ENCODE measurements at regions not wholly inside any gene's neighbourhood (a gene's known extent, or its start where the extent isn't known, plus 50 kb on each side); places are given as distances from the start of the nearest gene placed in this dataset.

DNA sequence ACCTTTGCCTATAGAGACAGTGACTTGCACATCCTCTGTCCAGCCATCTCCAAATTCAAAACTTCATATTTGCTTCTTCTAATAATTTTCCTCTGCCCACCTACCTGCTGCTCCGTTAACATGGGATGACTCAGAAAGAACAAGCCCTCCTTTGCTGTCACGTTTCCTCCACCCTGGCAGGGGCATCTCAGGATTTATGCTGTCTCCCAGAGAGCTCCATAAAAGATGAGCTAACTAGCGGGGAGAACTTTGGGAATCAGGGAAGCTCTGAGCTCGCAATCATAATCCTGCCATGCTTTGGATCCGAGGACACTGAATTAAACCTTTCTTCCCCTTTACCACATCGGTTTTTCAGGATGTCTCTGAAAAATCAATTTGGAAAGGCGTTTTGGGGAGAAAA lies 78.4 kb upstream of the FSTL4 start:
- Histone ChIP-seq H4K20me1 (ENCODE audit: control insufficient read depth, insufficient read depth) (no peaks in the 10 kb centered on the region), H3K36me3 (ENCODE audit: control insufficient read depth in 2 of 2, insufficient read depth in 2 of 2, low read length in 1 of 2) (no peaks in the 10 kb centered on the region), H3K9ac (ENCODE audit: control insufficient read depth, insufficient read depth, low read length) (no peak overlapping the region), H3K4me1 (ENCODE audit: control insufficient read depth, insufficient read depth, low read length) (peaks cover 7% of the 10 kb centered on the region), H3K4me2 (ENCODE audit: control insufficient read depth, insufficient read depth) (no peak overlapping the region), H3K27me3 (replicated peaks in 1 of 2; ENCODE audit: control insufficient read depth in 2 of 2, insufficient read depth in 2 of 2, low read length in 1 of 2) (0 out of 4 replicates have a peak, but pooled peaks cover 0 to 3% of the 10 kb centered on the region in 2 experiments), H3K27ac (ENCODE audit: control insufficient read depth, insufficient read depth) (no peak overlapping the region), H2AFZ (ENCODE audit: control insufficient read depth, low read depth, low read length) (no peak overlapping the region), H3K4me3 (no peak overlapping the region), H3K9me3 (replicated peaks; ENCODE audit: control insufficient read depth, insufficient read depth, low read length) (no peaks in the 10 kb centered on the region), H3K79me2 (ENCODE audit: control insufficient read depth, insufficient read depth, low read length) (no peaks in the 10 kb centered on the region)
- ATAC-seq (no peak), FAIRE-seq (no peak), DNase-seq (ENCODE audit: low read depth, low spot score) (no peak)
- POLR2A ChIA-PET, result no interaction called here
- BruUV-seq (replicated peaks), result no TSS peak
- RAD21 ChIA-PET (ENCODE audit: unreplicated experiment), result no interaction called here
- intact Hi-C loops (cut with micrococcal nuclease; ENCODE audit: unreplicated experiment) (no loop called here), in situ Hi-C loops (cut with MboI) (no loop called here)
- CTCF ChIA-PET, result no interaction called here
- WGBS (ENCODE audit: insufficient coverage, insufficient replicate concordance, low lambda C conversion rate, missing lambda C conversion rate), result 17% methylated on average over 7 of the region's 7 CpGs
- SMC1A ChIA-PET (ENCODE audit: uncharacterized antibody, unreplicated experiment), result no interaction called here
- TF ChIP-seq CHD1 (IDR thresholded peaks at IDR 0.05; ENCODE audit: low read depth, low read length), result no peak
- no peak for TF ChIP-seq NR2C2 (IDR thresholded peaks at IDR 0.05; ENCODE audit: borderline replicate concordance, control insufficient read depth, insufficient read length, low read depth)
- TF ChIP-seq, protein P1, sequence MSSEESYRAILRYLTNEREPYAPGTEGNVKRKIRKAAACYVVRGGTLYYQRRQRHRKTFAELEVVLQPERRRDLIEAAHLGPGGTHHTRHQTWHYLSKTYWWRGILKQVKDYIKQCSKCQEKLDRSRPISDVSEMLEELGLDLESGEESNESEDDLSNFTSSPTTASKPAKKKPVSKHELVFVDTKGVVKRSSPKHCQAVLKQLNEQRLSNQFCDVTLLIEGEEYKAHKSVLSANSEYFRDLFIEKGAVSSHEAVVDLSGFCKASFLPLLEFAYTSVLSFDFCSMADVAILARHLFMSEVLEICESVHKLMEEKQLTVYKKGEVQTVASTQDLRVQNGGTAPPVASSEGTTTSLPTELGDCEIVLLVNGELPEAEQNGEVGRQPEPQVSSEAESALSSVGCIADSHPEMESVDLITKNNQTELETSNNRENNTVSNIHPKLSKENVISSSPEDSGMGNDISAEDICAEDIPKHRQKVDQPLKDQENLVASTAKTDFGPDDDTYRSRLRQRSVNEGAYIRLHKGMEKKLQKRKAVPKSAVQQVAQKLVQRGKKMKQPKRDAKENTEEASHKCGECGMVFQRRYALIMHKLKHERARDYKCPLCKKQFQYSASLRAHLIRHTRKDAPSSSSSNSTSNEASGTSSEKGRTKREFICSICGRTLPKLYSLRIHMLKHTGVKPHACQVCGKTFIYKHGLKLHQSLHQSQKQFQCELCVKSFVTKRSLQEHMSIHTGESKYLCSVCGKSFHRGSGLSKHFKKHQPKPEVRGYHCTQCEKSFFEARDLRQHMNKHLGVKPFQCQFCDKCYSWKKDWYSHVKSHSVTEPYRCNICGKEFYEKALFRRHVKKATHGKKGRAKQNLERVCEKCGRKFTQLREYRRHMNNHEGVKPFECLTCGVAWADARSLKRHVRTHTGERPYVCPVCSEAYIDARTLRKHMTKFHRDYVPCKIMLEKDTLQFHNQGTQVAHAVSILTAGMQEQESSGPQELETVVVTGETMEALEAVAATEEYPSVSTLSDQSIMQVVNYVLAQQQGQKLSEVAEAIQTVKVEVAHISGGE (CRISPR knock-in tag; IDR thresholded peaks at IDR 0.05), result no peak
- TF ChIP-seq SREBF1 (IDR thresholded peaks at IDR 0.05; ENCODE audit: low read length), result no peak
- TF ChIP-seq POU2F2 (IDR thresholded peaks at IDR 0.05; ENCODE audit: borderline replicate concordance, low read depth, low read length), result no peak
- TF ChIP-seq SUZ12 (IDR thresholded peaks at IDR 0.05; ENCODE audit: unreplicated experiment), result no peak
- TF ChIP-seq, protein P2, sequence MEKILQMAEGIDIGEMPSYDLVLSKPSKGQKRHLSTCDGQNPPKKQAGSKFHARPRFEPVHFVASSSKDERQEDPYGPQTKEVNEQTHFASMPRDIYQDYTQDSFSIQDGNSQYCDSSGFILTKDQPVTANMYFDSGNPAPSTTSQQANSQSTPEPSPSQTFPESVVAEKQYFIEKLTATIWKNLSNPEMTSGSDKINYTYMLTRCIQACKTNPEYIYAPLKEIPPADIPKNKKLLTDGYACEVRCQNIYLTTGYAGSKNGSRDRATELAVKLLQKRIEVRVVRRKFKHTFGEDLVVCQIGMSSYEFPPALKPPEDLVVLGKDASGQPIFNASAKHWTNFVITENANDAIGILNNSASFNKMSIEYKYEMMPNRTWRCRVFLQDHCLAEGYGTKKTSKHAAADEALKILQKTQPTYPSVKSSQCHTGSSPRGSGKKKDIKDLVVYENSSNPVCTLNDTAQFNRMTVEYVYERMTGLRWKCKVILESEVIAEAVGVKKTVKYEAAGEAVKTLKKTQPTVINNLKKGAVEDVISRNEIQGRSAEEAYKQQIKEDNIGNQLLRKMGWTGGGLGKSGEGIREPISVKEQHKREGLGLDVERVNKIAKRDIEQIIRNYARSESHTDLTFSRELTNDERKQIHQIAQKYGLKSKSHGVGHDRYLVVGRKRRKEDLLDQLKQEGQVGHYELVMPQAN (conservative IDR thresholded peaks at IDR 0.05), result no peak
- TF ChIP-seq SMAD5 (IDR thresholded peaks at IDR 0.05; ENCODE audit: low read depth), result no peak
- no peak for TF ChIP-seq ZBED1 (IDR thresholded peaks at IDR 0.05; ENCODE audit: borderline replicate concordance)
